GM12878 (cell line): ENCODE measurements at regions not wholly inside any gene's neighbourhood (a gene's known extent, or its start where the extent isn't known, plus 50 kb on each side); places are given as distances from the start of the nearest gene placed in this dataset.

Source experiments
- ATAC-seq: fragments of 200-7000 bp; cut with Tn5 transposase; 3 replicates; pipeline ENCODE4 v1.9.1; 2020; ENCODE audit warnings: mild to moderate bottlenecking, moderate library complexity
- BruUV-seq: library from RNA; stranded (reverse); fragments of 400-500 nt; replicated peaks from 2 replicates; lab custom pipeline; 2021; lab: Mats Ljungman, UMichigan
- CTCF ChIA-PET: fragments of 300-600 bp; sonication (Branson Sonifier 250); formaldehyde crosslinking; extraction: SDS; loops from one replicate; lab custom pipeline; 2021; ENCODE audit warnings: inconsistent platforms; lab: Yijun Ruan, JAX
- POLR2A ChIA-PET: fragments of 350-600 bp; formaldehyde crosslinking; extraction: SDS; loops from one replicate; lab custom pipeline; 2021; ENCODE audit warnings: inconsistent platforms; lab: Charles Lee
- RAD21 ChIA-PET: fragments of 300-600 bp; sonication (Branson Sonifier 250); formaldehyde crosslinking; loops from one replicate; lab custom pipeline; 2023; ENCODE audit warnings: antibody characterized with exemption; ENCODE audit not compliant: unreplicated experiment; lab: Charles Lee
- SMC1A ChIA-PET: fragments of 300-600 bp; sonication (Branson Sonifier 250); formaldehyde crosslinking; loops from one replicate; lab custom pipeline; 2023; ENCODE audit not compliant: unreplicated experiment, uncharacterized antibody; lab: Charles Lee
- DNase-seq: peaks from one replicate; pipeline ENCODE4 v3.0.0-alpha.2; 2011; ENCODE audit warnings: low read depth, low spot score
- FAIRE-seq: peaks from 3 replicates; lab custom pipeline; 2011; peaks lifted over from hg19 to GRCh38; lab: Jason Lieb, UNC
- H2AFZ ChIP-seq: 2 replicates; pipeline ENCODE4 v1.6.0; 2011; ENCODE audit warnings: low read depth, low read length, control low read depth; ENCODE audit not compliant: control insufficient read depth
- H3K27ac ChIP-seq: 2 replicates; pipeline ENCODE4 v1.5.1; 2011; ENCODE audit warnings: control low read depth; ENCODE audit not compliant: control insufficient read depth, insufficient read depth
- H3K27me3 ChIP-seq, 2 experiments: replicated peaks in 1 of 2; 2 replicates each; pipeline versions ENCODE4 v1.6.0 to v1.6.1; 2011; ENCODE audit warnings: low read length in 1 of 2; ENCODE audit not compliant: control insufficient read depth in 2 of 2, insufficient read depth in 2 of 2
- H3K36me3 ChIP-seq, 2 experiments: 2 replicates each; pipeline ENCODE4 v1.5.1; 2011; ENCODE audit warnings: low read length in 1 of 2; ENCODE audit not compliant: control insufficient read depth in 2 of 2, insufficient read depth in 2 of 2
- H3K4me1 ChIP-seq: 2 replicates; pipeline ENCODE4 v1.6.1; 2011; ENCODE audit warnings: mild to moderate bottlenecking, low read length, moderate library complexity, mixed read lengths; ENCODE audit not compliant: control insufficient read depth, insufficient read depth
- H3K4me2 ChIP-seq: 2 replicates; pipeline ENCODE4 v1.6.0; 2011; ENCODE audit warnings: control low read depth; ENCODE audit not compliant: control insufficient read depth, insufficient read depth
- H3K4me3 ChIP-seq: fragments of 200-600 bp; sonication (generic); 2 replicates; pipeline ENCODE4 v1.5.1; 2016
- H3K79me2 ChIP-seq: 2 replicates; pipeline ENCODE4 v1.6.0; 2011; ENCODE audit warnings: low read length; ENCODE audit not compliant: control insufficient read depth, insufficient read depth
- H3K9ac ChIP-seq: 2 replicates; pipeline ENCODE4 v1.8.0; 2011; ENCODE audit warnings: low read length, control low read depth, mixed read lengths; ENCODE audit not compliant: control insufficient read depth, insufficient read depth
- H3K9me3 ChIP-seq: replicated peaks from 3 replicates; pipeline ENCODE4 v1.5.1; 2011; ENCODE audit warnings: mild to moderate bottlenecking, low read length; ENCODE audit not compliant: control insufficient read depth, insufficient read depth
- H4K20me1 ChIP-seq: 2 replicates; pipeline ENCODE4 v1.6.0; 2011; ENCODE audit not compliant: control insufficient read depth, insufficient read depth
- CREM ChIP-seq: IDR thresholded peaks from 2 replicates; pipeline ENCODE4 v1.6.1; 2014; ENCODE audit warnings: antibody characterized with exemption, low read depth
- KDM1A ChIP-seq: fragments of 200-600 bp; sonication (generic); IDR thresholded peaks from 2 replicates; pipeline ENCODE4 v1.6.1; 2016; ENCODE audit warnings: borderline replicate concordance
- MYB ChIP-seq: fragments of 150-350 bp; IDR thresholded peaks from 2 replicates; pipeline ENCODE4 v1.6.1; 2014; ENCODE audit warnings: mild to moderate bottlenecking, low read depth, low read length, borderline replicate concordance
- PAX8 ChIP-seq: fragments of 450-650 bp; IDR thresholded peaks from 2 replicates; pipeline ENCODE4 v1.6.1; 2017; ENCODE audit warnings: mild to moderate bottlenecking, moderate library complexity
- POLR2A ChIP-seq: IDR thresholded peaks from 2 replicates; pipeline ENCODE4 v1.6.1; 2011; ENCODE audit warnings: low read depth, mild to moderate bottlenecking, low read length
- RBBP5 ChIP-seq: fragments of 200-600 bp; sonication (generic); conservative IDR thresholded peaks from 2 replicates; pipeline ENCODE4 v1.6.1; 2016
- SMAD1 ChIP-seq: fragments of 450-650 bp; IDR thresholded peaks from 2 replicates; pipeline ENCODE4 v1.6.1; 2018; ENCODE audit warnings: mild to moderate bottlenecking, low read depth; ENCODE audit not compliant: partially characterized antibody
- SPI1 ChIP-seq: IDR thresholded peaks from 2 replicates; pipeline ENCODE4 v1.6.1; 2011; ENCODE audit warnings: low read depth, mild to moderate bottlenecking, low read length, moderate library complexity, borderline replicate concordance; ENCODE audit not compliant: insufficient read depth
- SUPT20H ChIP-seq: IDR thresholded peaks from 2 replicates; pipeline ENCODE4 v1.6.1; 2011; ENCODE audit warnings: low read depth, mild to moderate bottlenecking, low read length, moderate library complexity, borderline replicate concordance; ENCODE audit not compliant: control insufficient read depth
- ZBED1 ChIP-seq: IDR thresholded peaks from 2 replicates; pipeline ENCODE4 v1.6.1; 2016; ENCODE audit warnings: borderline replicate concordance
- ZNF622 ChIP-seq: fragments of 450-650 bp; IDR thresholded peaks from 2 replicates; pipeline ENCODE4 v1.6.1; 2017; ENCODE audit warnings: mild to moderate bottlenecking, inconsistent platforms
- WGBS: methylation state at CpG from one replicate; pipeline ENCODE4 v1.1.6; 2016; ENCODE audit warnings: low lambda C conversion rate; ENCODE audit not compliant: insufficient replicate concordance, insufficient coverage; ENCODE audit errors: missing lambda C conversion rate; 5-methylcytosine and 5-hydroxymethylcytosine counted together
- in situ Hi-C: fragments of 300-500 bp; cut with MboI; formaldehyde crosslinking; loops from 9 replicates; pipeline ENCODE4 v1.14.3; 2018; ENCODE audit warnings: mixed read lengths
- intact Hi-C: fragments of 100-400 bp; cut with micrococcal nuclease; formaldehyde crosslinking; loops from one replicate; pipeline ENCODE4 v1.14.2; 2022; ENCODE audit not compliant: unreplicated experiment
- TF ChIP-seq, protein P1 (sequence below): fragments of 450-650 bp; IDR thresholded peaks from 2 replicates; pipeline ENCODE4 v1.6.1; 2017; ENCODE audit warnings: mild to moderate bottlenecking, low read depth, inconsistent platforms; ENCODE audit not compliant: poor library complexity, severe bottlenecking
- TF ChIP-seq, protein P2 (sequence below): fragments of 450-650 bp; formaldehyde crosslinking; IDR thresholded peaks from 2 replicates; pipeline ENCODE4 v1.4.0; 2020; ENCODE audit warnings: mild to moderate bottlenecking, moderate library complexity

DNA sequence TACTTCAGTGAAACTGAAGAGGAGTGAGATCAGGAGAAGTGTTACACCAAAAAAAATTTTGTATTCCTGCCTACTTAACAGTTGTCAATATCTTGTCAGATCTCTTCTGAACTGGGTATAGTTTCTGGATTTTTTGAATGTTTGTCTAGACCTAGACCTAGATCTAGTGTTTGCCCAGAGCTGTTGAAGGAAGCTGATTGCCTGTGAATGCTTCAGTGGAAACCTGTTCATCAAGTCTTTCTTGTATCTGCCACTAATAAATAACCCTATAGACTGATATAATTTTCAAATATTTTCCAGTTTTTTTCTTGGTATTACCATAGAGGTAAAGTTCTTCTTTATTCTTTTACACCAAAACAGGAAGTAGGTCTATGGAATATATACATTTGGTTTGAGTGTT is 781.5 kb upstream of the FBXO33 start:
- Histone ChIP-seq H3K36me3 (no peaks in the 10 kb centered on the region), H3K9me3 (no peaks in the 10 kb centered on the region), H2AFZ (no peak overlapping the region), H3K9ac (no peak overlapping the region), H3K4me3 (no peak overlapping the region), H3K79me2 (no peaks in the 10 kb centered on the region), H3K4me1 (no peaks in the 10 kb centered on the region), H4K20me1 (no peaks in the 10 kb centered on the region), H3K4me2 (no peak overlapping the region), H3K27me3 (no peaks in the 10 kb centered on the region), H3K27ac (no peak overlapping the region)
- TF ChIP-seq ZBED1 (no peak), SUPT20H (no peak), MYB (no peak), POLR2A (no peak), SPI1 (no peak)
- RAD21 ChIA-PET, result no interaction called here
- DNase-seq (no peak), FAIRE-seq (no peak), ATAC-seq (no peak)
- in situ Hi-C loops (no loop called here), intact Hi-C loops (no loop called here)
- BruUV-seq, result no TSS peak
- SMC1A ChIA-PET, result interaction anchor here (2.1 kb wide), 1 partner anchor 10 kb away, joined by 5 read pairs; no protein-coding TSS in a partner anchor
- POLR2A ChIA-PET, result no interaction called here
- CTCF ChIA-PET, result no interaction called here

DNA sequence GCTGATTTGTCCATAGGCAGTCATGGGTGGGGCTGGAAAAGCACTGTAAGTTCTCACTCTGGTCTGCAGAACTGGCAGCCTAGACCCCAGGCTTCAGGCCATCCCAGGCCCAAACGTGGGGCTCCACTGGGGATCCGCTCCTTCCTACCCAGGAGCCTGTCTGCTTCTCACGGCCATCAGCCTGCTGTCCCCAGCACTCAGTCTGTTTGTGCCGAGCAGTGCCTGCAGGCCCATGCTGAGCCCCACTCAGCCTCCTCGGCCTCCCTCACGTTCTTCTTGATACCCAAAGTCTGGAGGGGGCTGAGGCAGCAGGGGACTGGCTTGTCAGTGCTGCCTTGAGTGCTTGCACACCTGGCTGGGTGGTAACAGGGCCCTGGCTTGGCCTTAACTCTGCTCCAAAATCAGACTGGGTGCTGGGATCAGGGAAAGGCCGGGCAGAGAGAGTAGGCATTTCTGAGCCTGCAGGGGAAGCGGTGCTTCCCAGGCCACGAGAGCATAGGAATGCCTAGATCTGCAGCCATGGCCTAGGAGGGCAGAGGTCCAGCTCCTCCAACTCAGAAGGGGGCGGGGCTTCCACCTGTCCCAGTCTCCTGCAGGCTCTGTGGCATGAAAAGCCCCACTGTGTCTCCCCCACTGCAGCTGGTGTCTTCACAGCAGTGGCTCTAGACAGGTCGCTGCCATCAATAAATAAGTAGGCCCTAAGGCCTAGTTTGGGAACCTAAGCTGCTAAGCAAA is 772.4 kb upstream of the FBXO33 start:
- H3K4me1 ChIP-seq, result no peaks in the 10 kb centered on the region
- in situ Hi-C loops, result no loop called here
- no peaks in the 10 kb centered on the region for H3K9me3 ChIP-seq
- CTCF ChIA-PET, result no interaction called here
- H2AFZ ChIP-seq, result no peak overlapping the region
- intact Hi-C loops, result no loop called here
- FAIRE-seq, result no peak
- RAD21 ChIA-PET, result no interaction called here
- H4K20me1 ChIP-seq, result no peaks in the 10 kb centered on the region
- no TSS peak for BruUV-seq
- no peak overlapping the region for H3K4me2 ChIP-seq
- no peak for ATAC-seq
- POLR2A ChIA-PET, result no interaction called here
- H3K4me3 ChIP-seq, result no peak overlapping the region
- WGBS, result 11% methylated on average over 10 of the region's 11 CpGs
- no peaks in the 10 kb centered on the region for H3K36me3 ChIP-seq
- no peaks in the 10 kb centered on the region for H3K27me3 ChIP-seq
- SMC1A ChIA-PET, result interaction anchor here (1.9 kb wide), 1 partner anchor 9 kb away, joined by 5 read pairs; no protein-coding TSS in a partner anchor
- DNase-seq, result no peak
- H3K79me2 ChIP-seq, result no peaks in the 10 kb centered on the region
- H3K9ac ChIP-seq, result no peak overlapping the region
- H3K27ac ChIP-seq, result no peak overlapping the region
- no peak for TF ChIP-seq CREM
- TF ChIP-seq ZNF622, result no peak
- TF ChIP-seq, protein P1, sequence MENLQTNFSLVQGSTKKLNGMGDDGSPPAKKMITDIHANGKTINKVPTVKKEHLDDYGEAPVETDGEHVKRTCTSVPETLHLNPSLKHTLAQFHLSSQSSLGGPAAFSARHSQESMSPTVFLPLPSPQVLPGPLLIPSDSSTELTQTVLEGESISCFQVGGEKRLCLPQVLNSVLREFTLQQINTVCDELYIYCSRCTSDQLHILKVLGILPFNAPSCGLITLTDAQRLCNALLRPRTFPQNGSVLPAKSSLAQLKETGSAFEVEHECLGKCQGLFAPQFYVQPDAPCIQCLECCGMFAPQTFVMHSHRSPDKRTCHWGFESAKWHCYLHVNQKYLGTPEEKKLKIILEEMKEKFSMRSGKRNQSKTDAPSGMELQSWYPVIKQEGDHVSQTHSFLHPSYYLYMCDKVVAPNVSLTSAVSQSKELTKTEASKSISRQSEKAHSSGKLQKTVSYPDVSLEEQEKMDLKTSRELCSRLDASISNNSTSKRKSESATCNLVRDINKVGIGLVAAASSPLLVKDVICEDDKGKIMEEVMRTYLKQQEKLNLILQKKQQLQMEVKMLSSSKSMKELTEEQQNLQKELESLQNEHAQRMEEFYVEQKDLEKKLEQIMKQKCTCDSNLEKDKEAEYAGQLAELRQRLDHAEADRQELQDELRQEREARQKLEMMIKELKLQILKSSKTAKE, result no peak
- no peak for TF ChIP-seq KDM1A
- TF ChIP-seq, protein P2, sequence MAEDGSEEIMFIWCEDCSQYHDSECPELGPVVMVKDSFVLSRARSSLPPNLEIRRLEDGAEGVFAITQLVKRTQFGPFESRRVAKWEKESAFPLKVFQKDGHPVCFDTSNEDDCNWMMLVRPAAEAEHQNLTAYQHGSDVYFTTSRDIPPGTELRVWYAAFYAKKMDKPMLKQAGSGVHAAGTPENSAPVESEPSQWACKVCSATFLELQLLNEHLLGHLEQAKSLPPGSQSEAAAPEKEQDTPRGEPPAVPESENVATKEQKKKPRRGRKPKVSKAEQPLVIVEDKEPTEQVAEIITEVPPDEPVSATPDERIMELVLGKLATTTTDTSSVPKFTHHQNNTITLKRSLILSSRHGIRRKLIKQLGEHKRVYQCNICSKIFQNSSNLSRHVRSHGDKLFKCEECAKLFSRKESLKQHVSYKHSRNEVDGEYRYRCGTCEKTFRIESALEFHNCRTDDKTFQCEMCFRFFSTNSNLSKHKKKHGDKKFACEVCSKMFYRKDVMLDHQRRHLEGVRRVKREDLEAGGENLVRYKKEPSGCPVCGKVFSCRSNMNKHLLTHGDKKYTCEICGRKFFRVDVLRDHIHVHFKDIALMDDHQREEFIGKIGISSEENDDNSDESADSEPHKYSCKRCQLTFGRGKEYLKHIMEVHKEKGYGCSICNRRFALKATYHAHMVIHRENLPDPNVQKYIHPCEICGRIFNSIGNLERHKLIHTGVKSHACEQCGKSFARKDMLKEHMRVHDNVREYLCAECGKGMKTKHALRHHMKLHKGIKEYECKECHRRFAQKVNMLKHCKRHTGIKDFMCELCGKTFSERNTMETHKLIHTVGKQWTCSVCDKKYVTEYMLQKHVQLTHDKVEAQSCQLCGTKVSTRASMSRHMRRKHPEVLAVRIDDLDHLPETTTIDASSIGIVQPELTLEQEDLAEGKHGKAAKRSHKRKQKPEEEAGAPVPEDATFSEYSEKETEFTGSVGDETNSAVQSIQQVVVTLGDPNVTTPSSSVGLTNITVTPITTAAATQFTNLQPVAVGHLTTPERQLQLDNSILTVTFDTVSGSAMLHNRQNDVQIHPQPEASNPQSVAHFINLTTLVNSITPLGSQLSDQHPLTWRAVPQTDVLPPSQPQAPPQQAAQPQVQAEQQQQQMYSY (CRISPR knock-in tag), result no peak
- no peak for TF ChIP-seq SMAD1
- no peak for TF ChIP-seq PAX8
- no peak for TF ChIP-seq RBBP5
